Stimulated activated CD8-positive, alpha-beta memory T cell treated with anti-CD3 and anti-CD28 coated beads, Interleukin-15, amount 100 ng/mL, for 4 hours (primary cell): ENCODE measurements at regions not wholly inside any gene's neighbourhood (a gene's known extent, or its start where the extent isn't known, plus 50 kb on each side); places are given as distances from the start of the nearest gene placed in this dataset.

Experiments used
- DNase-seq, 2 donors: peaks; one replicate each; pipeline ENCODE4 v3.0.0-alpha.2; 2020; ENCODE audit warnings: low read depth in 2 of 2

- DNase-seq: no peak
Observed at GRCh38 chr20:22315073-22315472, 269.3 kb downstream of the FOXA2 start.

- DNase-seq: no peak
Observed at GRCh38 chr20:22312744-22313346, 271.5 kb downstream of the FOXA2 start.

- DNase-seq: no peak
Observed at GRCh38 chr20:22308934-22309333, 275.4 kb downstream of the FOXA2 start.

GRCh38 chr20:22307409-22307808 is 277.0 kb downstream of the FOXA2 start:
- DNase-seq: no peak

- no peak for DNase-seq
Observed at GRCh38 chr20:22305381-22305780, 279.0 kb downstream of the FOXA2 start.

- DNase-seq: no peak
Observed at GRCh38 chr20:22303523-22303922, 280.8 kb downstream of the FOXA2 start.

- no peak for DNase-seq
Observed at GRCh38 chr20:22302039-22302438, 282.3 kb downstream of the FOXA2 start.

GRCh38 chr20:22293886-22294285 is 290.5 kb downstream of the FOXA2 start:
- DNase-seq: no peak

GRCh38 chr20:22289442-22289841 is 294.9 kb downstream of the FOXA2 start:
- DNase-seq: no peak

- no peak for DNase-seq
Observed at GRCh38 chr20:22288957-22289356, 295.4 kb downstream of the FOXA2 start.

GRCh38 chr20:22288156-22288555 is 296.2 kb downstream of the FOXA2 start:
- no peak for DNase-seq

GRCh38 chr20:22285555-22285954 is 298.8 kb downstream of the FOXA2 start:
- DNase-seq: no peak

- DNase-seq: no peak
Observed at GRCh38 chr20:22282696-22283095, 301.7 kb downstream of the FOXA2 start.

- DNase-seq: no peak
Observed at GRCh38 chr20:22274330-22274729, 310.0 kb downstream of the FOXA2 start.

GRCh38 chr20:22268675-22269074 is 315.7 kb downstream of the FOXA2 start:
- no peak for DNase-seq

- no peak for DNase-seq
Observed at GRCh38 chr20:22264917-22265316, 319.5 kb downstream of the FOXA2 start.

- DNase-seq: no peak
Observed at GRCh38 chr20:22260506-22260905, 323.9 kb downstream of the FOXA2 start.

GRCh38 chr20:22257912-22258311 is 326.5 kb downstream of the FOXA2 start:
- no peak for DNase-seq

GRCh38 chr20:22248051-22248667 is 336.2 kb downstream of the FOXA2 start:
- no peak for DNase-seq

- no peak for DNase-seq
Observed at GRCh38 chr20:22245139-22245538, 339.2 kb downstream of the FOXA2 start.

GRCh38 chr20:22243067-22243466 is 341.3 kb downstream of the FOXA2 start:
- DNase-seq: no peak

GRCh38 chr20:22241609-22242008 is 342.8 kb downstream of the FOXA2 start:
- no peak for DNase-seq

- DNase-seq: no peak
Observed at GRCh38 chr20:22232923-22233322, 351.4 kb downstream of the FOXA2 start.

- no peak for DNase-seq
Observed at GRCh38 chr20:22232473-22232872, 351.9 kb downstream of the FOXA2 start.
